ENCODE measurements at regions not wholly inside any gene's neighbourhood (a gene's known extent, or its start where the extent isn't known, plus 50 kb on each side); places are given as distances from the start of the nearest gene placed in this dataset.

DNA sequence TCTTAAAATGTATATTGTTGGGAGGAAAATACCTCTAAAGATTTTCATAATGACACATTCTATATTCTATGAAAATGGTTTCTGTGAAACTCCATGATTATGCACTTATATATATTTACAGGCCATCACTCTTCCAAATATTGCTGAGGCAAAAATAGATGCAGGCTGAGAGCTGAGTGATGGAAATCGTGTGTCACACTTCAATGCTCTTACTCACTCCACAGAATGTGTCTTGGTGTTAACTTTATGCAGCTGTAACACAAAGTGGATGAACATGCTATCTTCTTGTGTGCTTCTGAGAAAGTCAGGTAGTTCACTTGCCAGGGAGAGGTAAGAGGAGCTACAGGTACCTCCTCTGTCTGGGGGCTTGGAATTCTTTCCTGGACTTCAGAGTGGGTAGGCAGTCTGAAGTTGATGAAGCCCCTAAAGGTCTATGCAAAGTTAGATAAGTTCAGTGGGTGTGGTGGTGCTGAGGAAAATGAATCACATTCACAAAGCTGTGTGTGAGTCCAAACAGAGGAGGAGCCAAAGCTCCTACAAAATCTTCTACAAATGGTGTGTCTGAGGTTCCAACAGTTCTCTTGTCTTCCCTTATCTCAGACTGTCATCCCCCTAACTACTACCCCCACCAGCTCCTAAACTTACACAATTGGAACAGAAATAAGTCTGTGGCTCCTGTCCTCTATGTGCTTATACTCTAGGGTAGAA is 74.2 kb upstream of the ST6GAL2 start:
- TF ChIP-seq POLR2A (IDR thresholded peaks at IDR 0.05), result no peak
- TF ChIP-seq, protein P1, sequence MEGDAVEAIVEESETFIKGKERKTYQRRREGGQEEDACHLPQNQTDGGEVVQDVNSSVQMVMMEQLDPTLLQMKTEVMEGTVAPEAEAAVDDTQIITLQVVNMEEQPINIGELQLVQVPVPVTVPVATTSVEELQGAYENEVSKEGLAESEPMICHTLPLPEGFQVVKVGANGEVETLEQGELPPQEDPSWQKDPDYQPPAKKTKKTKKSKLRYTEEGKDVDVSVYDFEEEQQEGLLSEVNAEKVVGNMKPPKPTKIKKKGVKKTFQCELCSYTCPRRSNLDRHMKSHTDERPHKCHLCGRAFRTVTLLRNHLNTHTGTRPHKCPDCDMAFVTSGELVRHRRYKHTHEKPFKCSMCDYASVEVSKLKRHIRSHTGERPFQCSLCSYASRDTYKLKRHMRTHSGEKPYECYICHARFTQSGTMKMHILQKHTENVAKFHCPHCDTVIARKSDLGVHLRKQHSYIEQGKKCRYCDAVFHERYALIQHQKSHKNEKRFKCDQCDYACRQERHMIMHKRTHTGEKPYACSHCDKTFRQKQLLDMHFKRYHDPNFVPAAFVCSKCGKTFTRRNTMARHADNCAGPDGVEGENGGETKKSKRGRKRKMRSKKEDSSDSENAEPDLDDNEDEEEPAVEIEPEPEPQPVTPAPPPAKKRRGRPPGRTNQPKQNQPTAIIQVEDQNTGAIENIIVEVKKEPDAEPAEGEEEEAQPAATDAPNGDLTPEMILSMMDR (IDR thresholded peaks at IDR 0.05), result no peak
- intact Hi-C loops (cut with DNase I), result no loop called here
- Histone ChIP-seq H3K27me3 (peaks cover 0 to 5% of the 10 kb centered on the region in 2 donors), H3K4me1 (no peaks in the 10 kb centered on the region), H3K9me3 (no peaks in the 10 kb centered on the region), H3K27ac (no peak overlapping the region), H3K36me3 (replicated peaks in 1 of 2; ENCODE audit: insufficient read depth in 1 of 2, low read depth in 2 of 2) (no peaks in the 10 kb centered on the region), H3K4me3 (no peak overlapping the region)
- 27 to 34% methylated on average over 1 of the region's 1 CpG for WGBS, 2 donors
- no peak for DNase-seq
- no peak for ATAC-seq

DNA sequence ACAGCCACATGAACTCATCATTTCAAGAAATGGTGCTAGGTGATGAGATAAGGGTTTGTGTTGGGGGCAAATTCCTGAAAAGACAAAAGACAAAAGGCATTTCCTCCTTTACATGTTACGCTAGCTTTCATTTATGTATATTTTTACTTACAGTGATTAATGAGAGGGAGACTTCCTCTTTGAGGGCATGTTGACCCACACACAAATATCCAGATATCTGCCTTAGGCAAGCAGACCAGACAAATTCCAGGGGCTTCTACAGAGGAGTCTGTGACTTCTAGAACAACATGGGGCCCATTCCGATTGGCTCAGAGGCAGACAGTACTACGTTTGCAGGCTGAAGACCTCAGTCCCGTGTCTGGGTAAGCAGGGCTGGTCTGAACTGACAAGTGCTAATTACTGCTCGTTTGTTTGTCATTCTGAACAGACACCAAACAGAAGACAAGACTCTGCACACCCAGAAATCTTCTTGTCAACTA is 74.8 kb upstream of the ST6GAL2 start:
- Histone ChIP-seq H3K4me3 (no peak overlapping the region), H3K27me3 (peaks cover 0 to 5% of the 10 kb centered on the region in 2 donors), H3K4me1 (no peaks in the 10 kb centered on the region), H3K36me3 (replicated peaks in 1 of 2; ENCODE audit: insufficient read depth in 1 of 2, low read depth in 2 of 2) (no peaks in the 10 kb centered on the region), H3K27ac (no peak overlapping the region), H3K9me3 (no peaks in the 10 kb centered on the region)
- intact Hi-C loops (cut with DNase I), result no loop called here
- ATAC-seq (no peak), DNase-seq (no peak)
- no peak for TF ChIP-seq POLR2A (IDR thresholded peaks at IDR 0.05)
- 19 to 45% methylated on average over 5 of the region's 5 CpGs for WGBS, 2 donors

DNA sequence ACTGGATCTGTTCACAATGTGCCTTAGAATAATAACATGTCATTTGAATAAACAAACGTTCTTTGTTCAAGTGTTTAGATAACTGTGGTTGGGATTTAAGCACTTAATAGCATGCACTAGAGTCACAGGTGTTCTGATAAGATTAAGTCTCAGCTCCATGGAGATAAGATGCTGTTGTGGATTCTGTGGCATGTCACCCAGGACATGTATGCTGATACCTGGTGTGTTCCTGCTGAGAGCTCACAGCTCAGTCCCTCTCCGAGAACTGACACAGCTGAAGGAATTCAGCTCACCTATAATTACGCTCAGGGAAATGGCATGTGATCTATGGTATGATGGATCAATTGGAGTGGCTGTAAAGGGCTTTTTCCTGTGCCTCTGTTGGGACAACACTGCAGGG is 75.4 kb upstream of the ST6GAL2 start:
- TF ChIP-seq, protein P1 (IDR thresholded peaks at IDR 0.05), result no peak
- TF ChIP-seq POLR2A (IDR thresholded peaks at IDR 0.05), result no peak
- DNase-seq (no peak), ATAC-seq (no peak)
- 21% methylated on average over 3 of the region's 3 CpGs for WGBS, 2 donors
- intact Hi-C loops (cut with DNase I), result no loop called here
- no peak overlapping the region for H3K4me3 ChIP-seq
- no peaks in the 10 kb centered on the region for H3K36me3 ChIP-seq (replicated peaks in 1 of 2; ENCODE audit: insufficient read depth in 1 of 2, low read depth in 2 of 2)
- H3K4me1 ChIP-seq, result no peaks in the 10 kb centered on the region
- no peak overlapping the region for H3K27ac ChIP-seq
- H3K9me3 ChIP-seq, result no peaks in the 10 kb centered on the region
- H3K27me3 ChIP-seq, result peaks cover 0 to 5% of the 10 kb centered on the region in 2 donors

DNA sequence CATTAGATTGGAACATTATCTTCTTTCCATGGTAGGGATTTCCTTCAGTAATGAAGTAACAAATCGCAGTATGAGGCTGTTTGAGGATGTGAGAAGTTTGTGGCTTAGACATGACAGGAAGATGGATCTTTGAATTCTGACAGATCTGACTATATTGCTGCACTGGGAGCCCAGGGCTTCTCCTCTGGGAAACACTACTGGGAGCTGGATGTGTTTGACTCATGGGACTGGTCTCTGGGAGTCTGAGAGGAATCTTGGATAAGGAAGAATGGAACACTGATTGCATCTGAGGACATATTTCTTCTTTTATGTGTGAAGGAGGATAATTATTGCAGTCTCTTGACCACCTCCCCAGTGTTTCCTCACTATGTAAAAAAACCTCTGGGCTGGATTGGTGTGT is 77.2 kb upstream of the ST6GAL2 start:
- H3K9me3 ChIP-seq, result no peaks in the 10 kb centered on the region
- intact Hi-C loops (cut with DNase I), result no loop called here
- no peak overlapping the region for H3K4me3 ChIP-seq
- DNase-seq (no peak), ATAC-seq (no peak)
- no peak overlapping the region for H3K27ac ChIP-seq
- no peaks in the 10 kb centered on the region for H3K36me3 ChIP-seq (replicated peaks in 1 of 2; ENCODE audit: insufficient read depth in 1 of 2, low read depth in 2 of 2)
- no peaks in the 10 kb centered on the region for H3K4me1 ChIP-seq
- H3K27me3 ChIP-seq, result peaks cover 0 to 5% of the 10 kb centered on the region in 2 donors
- WGBS, 2 donors, result 64% methylated on average over 1 of the region's 1 CpG
- TF ChIP-seq POLR2A (IDR thresholded peaks at IDR 0.05), result no peak
- TF ChIP-seq, protein P1 (IDR thresholded peaks at IDR 0.05), result no peak

DNA sequence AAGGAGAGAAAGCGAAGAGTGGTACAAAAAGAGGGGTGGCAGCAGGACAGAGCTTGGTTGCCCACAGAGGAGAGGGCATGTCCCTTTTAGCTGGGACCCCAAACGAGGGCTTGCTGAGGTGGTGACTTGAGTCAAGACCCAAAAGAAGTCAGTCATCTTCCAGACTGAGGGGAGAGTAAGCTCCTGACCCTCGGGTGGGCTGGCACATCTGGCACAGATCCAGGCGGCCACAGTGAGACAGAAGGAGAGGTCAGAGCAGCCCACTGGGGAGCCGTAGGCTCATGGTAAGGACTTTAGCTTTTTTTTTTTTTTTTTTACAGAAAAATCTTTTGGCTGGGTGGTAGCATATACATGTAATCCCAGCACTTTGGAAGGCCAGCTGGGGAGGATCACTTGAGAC is 77.9 kb upstream of the ST6GAL2 start:
- Histone ChIP-seq H3K27me3 (peaks cover 0 to 5% of the 10 kb centered on the region in 2 donors), H3K27ac (no peak overlapping the region), H3K36me3 (replicated peaks in 1 of 2; ENCODE audit: insufficient read depth in 1 of 2, low read depth in 2 of 2) (no peaks in the 10 kb centered on the region), H3K4me3 (no peak overlapping the region), H3K4me1 (no peaks in the 10 kb centered on the region), H3K9me3 (no peaks in the 10 kb centered on the region)
- DNase-seq, result no peak
- intact Hi-C loops (cut with DNase I), result no loop called here
- TF ChIP-seq, protein P1 (IDR thresholded peaks at IDR 0.05), result no peak
- no peak for TF ChIP-seq POLR2A (IDR thresholded peaks at IDR 0.05)
- 63 to 71% methylated on average over 5 of the region's 5 CpGs for WGBS, 2 donors
- ATAC-seq, result no peak
